ENCODE measurements at regions not wholly inside any gene's neighbourhood (a gene's known extent, or its start where the extent isn't known, plus 50 kb on each side); places are given as distances from the start of the nearest gene placed in this dataset.

GRCh38 chr2:234256516-234256915, 206.0 kb downstream of the SPP2 start:
- TF ChIP-seq CTCF (IDR thresholded peaks at IDR 0.05; ENCODE audit: low read length) (no peak), EZH2phosphoT487 (IDR thresholded peaks at IDR 0.05; ENCODE audit: low read length) (no peak), EZH2 (optimal IDR thresholded peaks at IDR 0.05; ENCODE audit: low read depth, low read length) (no peak)
- Histone ChIP-seq H3K27me3 (replicated peaks; ENCODE audit: insufficient read depth, low read length) (no peaks in the 10 kb centered on the region), H3K36me3 (replicated peaks; ENCODE audit: insufficient read depth, low read length) (no peaks in the 10 kb centered on the region), H4K20me1 (ENCODE audit: insufficient read depth, low read length) (no peaks in the 10 kb centered on the region), H3K27ac (ENCODE audit: low read length) (no peak overlapping the region), H3K4me1 (ENCODE audit: low read length) (no peaks in the 10 kb centered on the region), H3K9me3 (replicated peaks; ENCODE audit: insufficient read depth, low read length) (no peaks in the 10 kb centered on the region), H3F3A (ENCODE audit: insufficient read depth, low read length) (no peaks in the 10 kb centered on the region), H3K79me2 (ENCODE audit: low read length) (no peaks in the 10 kb centered on the region), H3K4me2 (ENCODE audit: low read depth, low read length) (no peak overlapping the region), H3K9ac (ENCODE audit: low read length) (no peak overlapping the region), H3K4me3 (ENCODE audit: low read length) (no peak overlapping the region), H3K9me2 (replicated peaks; ENCODE audit: insufficient read depth, low read length) (no peaks in the 10 kb centered on the region), H2AFZ (ENCODE audit: low read length) (no peak overlapping the region)
- no peak for DNase-seq

- Histone ChIP-seq H3F3A (ENCODE audit: insufficient read depth, low read length) (no peaks in the 10 kb centered on the region), H3K9me2 (replicated peaks; ENCODE audit: insufficient read depth, low read length) (no peaks in the 10 kb centered on the region), H4K20me1 (ENCODE audit: insufficient read depth, low read length) (no peaks in the 10 kb centered on the region), H3K36me3 (replicated peaks; ENCODE audit: insufficient read depth, low read length) (no peaks in the 10 kb centered on the region), H3K9me3 (replicated peaks; ENCODE audit: insufficient read depth, low read length) (no peaks in the 10 kb centered on the region), H3K4me1 (ENCODE audit: low read length) (no peaks in the 10 kb centered on the region), H3K9ac (ENCODE audit: low read length) (no peak overlapping the region), H3K4me2 (ENCODE audit: low read depth, low read length) (no peak overlapping the region), H3K79me2 (ENCODE audit: low read length) (no peaks in the 10 kb centered on the region), H2AFZ (ENCODE audit: low read length) (no peak overlapping the region), H3K4me3 (ENCODE audit: low read length) (no peak overlapping the region), H3K27me3 (replicated peaks; ENCODE audit: insufficient read depth, low read length) (no peaks in the 10 kb centered on the region), H3K27ac (ENCODE audit: low read length) (no peak overlapping the region)
- no peak for DNase-seq
- no peak for TF ChIP-seq EZH2phosphoT487 (IDR thresholded peaks at IDR 0.05; ENCODE audit: low read length)
- no peak for TF ChIP-seq EZH2 (optimal IDR thresholded peaks at IDR 0.05; ENCODE audit: low read depth, low read length)
- no peak for TF ChIP-seq CTCF (IDR thresholded peaks at IDR 0.05; ENCODE audit: low read length)
These were observed 204.4 kb downstream of the SPP2 start for GRCh38 chr2:234254783-234255521.

GRCh38 chr2:234252772-234253171, 202.3 kb downstream of the SPP2 start:
- TF ChIP-seq EZH2 (optimal IDR thresholded peaks at IDR 0.05; ENCODE audit: low read depth, low read length) = no peak
- no peak for TF ChIP-seq CTCF (IDR thresholded peaks at IDR 0.05; ENCODE audit: low read length)
- no peak for TF ChIP-seq EZH2phosphoT487 (IDR thresholded peaks at IDR 0.05; ENCODE audit: low read length)
- H3K9me3 ChIP-seq (replicated peaks; ENCODE audit: insufficient read depth, low read length) = no peaks in the 10 kb centered on the region
- no peaks in the 10 kb centered on the region for H3K4me1 ChIP-seq (ENCODE audit: low read length)
- no peak overlapping the region for H3K4me3 ChIP-seq (ENCODE audit: low read length)
- H2AFZ ChIP-seq (ENCODE audit: low read length) = no peak overlapping the region
- no peak for DNase-seq
- no peaks in the 10 kb centered on the region for H3K79me2 ChIP-seq (ENCODE audit: low read length)
- H3K27me3 ChIP-seq (replicated peaks; ENCODE audit: insufficient read depth, low read length) = no peaks in the 10 kb centered on the region
- H3K4me2 ChIP-seq (ENCODE audit: low read depth, low read length) = no peak overlapping the region
- H3K27ac ChIP-seq (ENCODE audit: low read length) = no peak overlapping the region
- no peaks in the 10 kb centered on the region for H3K36me3 ChIP-seq (replicated peaks; ENCODE audit: insufficient read depth, low read length)
- H4K20me1 ChIP-seq (ENCODE audit: insufficient read depth, low read length) = no peaks in the 10 kb centered on the region
- no peak overlapping the region for H3K9ac ChIP-seq (ENCODE audit: low read length)
- H3F3A ChIP-seq (ENCODE audit: insufficient read depth, low read length) = no peaks in the 10 kb centered on the region
- H3K9me2 ChIP-seq (replicated peaks; ENCODE audit: insufficient read depth, low read length) = no peaks in the 10 kb centered on the region
